HL-60 (cell line): ENCODE measurements at regions not wholly inside any gene's neighbourhood (a gene's known extent, or its start where the extent isn't known, plus 50 kb on each side); places are given as distances from the start of the nearest gene placed in this dataset.

Experiments
- DNase-seq, 2 experiments: peaks; one replicate each; pipeline ENCODE4 v3.0.0-alpha.2; 2010 to 2020; ENCODE audit warnings: low read depth in 1 of 2, low spot score in 1 of 2
- H3K27ac ChIP-seq: fragments of 250-450 bp; sonication (Bioruptor Pico); replicated peaks from 2 replicates; pipeline ENCODE4 v1.5.1; 2020; ENCODE audit warnings: mild to moderate bottlenecking, moderate library complexity
- H3K27me3 ChIP-seq: fragments of 250-450 bp; sonication (Bioruptor Pico); 2 replicates; pipeline ENCODE4 v1.5.1; 2021; ENCODE audit warnings: mild to moderate bottlenecking, moderate library complexity; ENCODE audit not compliant: insufficient read depth, poor library complexity, severe bottlenecking
- H3K4me3 ChIP-seq: replicated peaks from 2 replicates; pipeline ENCODE4 v1.5.1; 2011; ENCODE audit warnings: mild to moderate bottlenecking, control low read depth, low read length; ENCODE audit not compliant: insufficient read depth
- GABPA ChIP-seq: IDR thresholded peaks from 2 replicates; pipeline ENCODE4 v1.6.1; 2012; ENCODE audit warnings: low read depth
- POLR2AphosphoS5 ChIP-seq: IDR thresholded peaks from 2 replicates; pipeline ENCODE4 v1.6.1; 2012; ENCODE audit warnings: low read depth
- SPI1 ChIP-seq: IDR thresholded peaks from 2 replicates; pipeline ENCODE4 v1.6.1; 2012; ENCODE audit warnings: low read depth, mild to moderate bottlenecking, borderline replicate concordance
- TF ChIP-seq, protein P1 (sequence below): IDR thresholded peaks from 2 replicates; pipeline ENCODE4 v1.6.1; 2012; ENCODE audit warnings: low read depth; ENCODE audit not compliant: insufficient replicate concordance
- TF ChIP-seq, protein P2 (sequence below): IDR thresholded peaks from one replicate; pipeline ENCODE4 v1.5.1; 2011; ENCODE audit warnings: low read length, control low read depth, inconsistent platforms; ENCODE audit not compliant: insufficient read depth

DNA sequence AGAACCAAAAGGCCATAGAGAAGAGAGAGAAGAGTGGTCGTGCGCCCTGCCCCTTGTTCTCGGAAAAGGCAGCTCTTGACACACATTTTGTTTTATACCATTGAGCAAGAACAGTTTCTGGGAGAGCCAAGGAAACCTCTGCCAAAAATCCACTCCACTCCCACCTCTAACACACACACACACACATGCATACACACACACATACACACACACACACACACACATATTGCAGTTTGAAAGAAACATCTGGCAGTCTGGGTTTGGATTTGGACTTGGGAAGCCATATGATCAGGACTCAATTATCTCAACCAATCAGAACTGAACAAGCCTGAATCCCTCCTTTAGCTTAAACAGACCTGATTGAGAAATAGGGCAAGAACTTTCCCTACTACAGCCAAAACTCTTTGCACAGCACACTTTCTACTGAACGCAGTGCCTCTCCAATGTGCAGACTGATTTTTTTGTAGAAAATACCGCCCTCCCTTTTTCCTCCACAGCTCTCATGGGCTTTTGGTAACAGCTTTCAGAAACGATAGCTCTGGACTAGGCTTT is 484.0 kb upstream of the ZWINT start:
- Histone ChIP-seq H3K27ac (no peak overlapping the region), H3K27me3 (no peaks in the 10 kb centered on the region), H3K4me3 (no peak overlapping the region)
- no peak for TF ChIP-seq POLR2AphosphoS5
- TF ChIP-seq, protein P1, sequence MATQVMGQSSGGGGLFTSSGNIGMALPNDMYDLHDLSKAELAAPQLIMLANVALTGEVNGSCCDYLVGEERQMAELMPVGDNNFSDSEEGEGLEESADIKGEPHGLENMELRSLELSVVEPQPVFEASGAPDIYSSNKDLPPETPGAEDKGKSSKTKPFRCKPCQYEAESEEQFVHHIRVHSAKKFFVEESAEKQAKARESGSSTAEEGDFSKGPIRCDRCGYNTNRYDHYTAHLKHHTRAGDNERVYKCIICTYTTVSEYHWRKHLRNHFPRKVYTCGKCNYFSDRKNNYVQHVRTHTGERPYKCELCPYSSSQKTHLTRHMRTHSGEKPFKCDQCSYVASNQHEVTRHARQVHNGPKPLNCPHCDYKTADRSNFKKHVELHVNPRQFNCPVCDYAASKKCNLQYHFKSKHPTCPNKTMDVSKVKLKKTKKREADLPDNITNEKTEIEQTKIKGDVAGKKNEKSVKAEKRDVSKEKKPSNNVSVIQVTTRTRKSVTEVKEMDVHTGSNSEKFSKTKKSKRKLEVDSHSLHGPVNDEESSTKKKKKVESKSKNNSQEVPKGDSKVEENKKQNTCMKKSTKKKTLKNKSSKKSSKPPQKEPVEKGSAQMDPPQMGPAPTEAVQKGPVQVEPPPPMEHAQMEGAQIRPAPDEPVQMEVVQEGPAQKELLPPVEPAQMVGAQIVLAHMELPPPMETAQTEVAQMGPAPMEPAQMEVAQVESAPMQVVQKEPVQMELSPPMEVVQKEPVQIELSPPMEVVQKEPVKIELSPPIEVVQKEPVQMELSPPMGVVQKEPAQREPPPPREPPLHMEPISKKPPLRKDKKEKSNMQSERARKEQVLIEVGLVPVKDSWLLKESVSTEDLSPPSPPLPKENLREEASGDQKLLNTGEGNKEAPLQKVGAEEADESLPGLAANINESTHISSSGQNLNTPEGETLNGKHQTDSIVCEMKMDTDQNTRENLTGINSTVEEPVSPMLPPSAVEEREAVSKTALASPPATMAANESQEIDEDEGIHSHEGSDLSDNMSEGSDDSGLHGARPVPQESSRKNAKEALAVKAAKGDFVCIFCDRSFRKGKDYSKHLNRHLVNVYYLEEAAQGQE = no peak
- TF ChIP-seq, protein P2, sequence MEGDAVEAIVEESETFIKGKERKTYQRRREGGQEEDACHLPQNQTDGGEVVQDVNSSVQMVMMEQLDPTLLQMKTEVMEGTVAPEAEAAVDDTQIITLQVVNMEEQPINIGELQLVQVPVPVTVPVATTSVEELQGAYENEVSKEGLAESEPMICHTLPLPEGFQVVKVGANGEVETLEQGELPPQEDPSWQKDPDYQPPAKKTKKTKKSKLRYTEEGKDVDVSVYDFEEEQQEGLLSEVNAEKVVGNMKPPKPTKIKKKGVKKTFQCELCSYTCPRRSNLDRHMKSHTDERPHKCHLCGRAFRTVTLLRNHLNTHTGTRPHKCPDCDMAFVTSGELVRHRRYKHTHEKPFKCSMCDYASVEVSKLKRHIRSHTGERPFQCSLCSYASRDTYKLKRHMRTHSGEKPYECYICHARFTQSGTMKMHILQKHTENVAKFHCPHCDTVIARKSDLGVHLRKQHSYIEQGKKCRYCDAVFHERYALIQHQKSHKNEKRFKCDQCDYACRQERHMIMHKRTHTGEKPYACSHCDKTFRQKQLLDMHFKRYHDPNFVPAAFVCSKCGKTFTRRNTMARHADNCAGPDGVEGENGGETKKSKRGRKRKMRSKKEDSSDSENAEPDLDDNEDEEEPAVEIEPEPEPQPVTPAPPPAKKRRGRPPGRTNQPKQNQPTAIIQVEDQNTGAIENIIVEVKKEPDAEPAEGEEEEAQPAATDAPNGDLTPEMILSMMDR = no peak
- TF ChIP-seq SPI1 = no peak
- TF ChIP-seq GABPA = no peak
- no peak for DNase-seq

DNA sequence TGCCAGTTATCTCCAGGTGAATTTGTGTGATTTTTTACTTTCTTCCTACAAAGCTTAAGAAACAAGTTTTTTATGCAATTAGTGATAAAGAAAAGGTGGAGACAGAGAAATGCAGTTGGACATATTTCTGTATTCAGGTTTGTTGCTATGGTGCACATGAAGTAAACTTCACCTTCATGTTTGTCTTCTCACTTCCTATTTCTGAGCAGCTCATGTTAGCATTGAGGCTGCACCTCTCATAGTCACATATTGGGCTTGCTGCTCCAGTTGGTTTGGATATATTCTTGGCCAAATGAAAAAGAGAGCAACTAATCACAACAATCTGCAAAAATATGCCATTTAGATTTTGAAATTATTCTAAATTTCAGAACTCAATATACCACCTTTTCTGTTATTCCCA is 475.6 kb upstream of the ZWINT start:
- no peak for DNase-seq
- no peak overlapping the region for H3K4me3 ChIP-seq
- TF ChIP-seq GABPA (no peak), POLR2AphosphoS5 (no peak), SPI1 (no peak)
- TF ChIP-seq, protein P1 = no peak
- TF ChIP-seq, protein P2 = no peak
- H3K27me3 ChIP-seq = no peaks in the 10 kb centered on the region
- no peak overlapping the region for H3K27ac ChIP-seq

DNA sequence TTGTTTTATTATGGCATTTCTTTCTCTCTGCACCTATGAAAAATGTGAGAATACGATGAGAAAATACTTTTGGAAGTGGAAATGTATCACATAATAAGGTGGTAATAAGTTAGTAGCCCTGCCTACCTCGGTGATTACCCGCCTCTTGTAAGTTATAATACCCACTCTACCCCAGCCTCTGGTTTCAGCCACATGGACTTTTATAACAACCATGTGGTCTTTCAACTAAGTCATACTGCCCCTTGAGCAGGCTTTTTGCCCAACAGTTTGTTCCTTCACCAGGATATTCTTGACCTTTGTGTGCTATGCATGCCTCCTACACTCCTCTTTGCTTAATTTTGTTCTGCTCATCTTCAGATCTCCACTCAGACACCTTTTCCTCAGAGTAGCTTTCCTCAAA is 470.6 kb upstream of the ZWINT start:
- no peaks in the 10 kb centered on the region for H3K27me3 ChIP-seq
- H3K4me3 ChIP-seq = no peak overlapping the region
- no peak for DNase-seq
- TF ChIP-seq SPI1 (no peak), GABPA (no peak), POLR2AphosphoS5 (no peak)
- TF ChIP-seq, protein P1 = no peak
- TF ChIP-seq, protein P2 = no peak
- no peak overlapping the region for H3K27ac ChIP-seq
